ENCODE measurements at regions not wholly inside any gene's neighbourhood (a gene's known extent, or its start where the extent isn't known, plus 50 kb on each side); places are given as distances from the start of the nearest gene placed in this dataset.

- Histone ChIP-seq H3K36me3 (ENCODE audit: insufficient read depth, low read length) (no peaks in the 10 kb centered on the region), H3K4me2 (ENCODE audit: insufficient read depth, low read length) (no peak overlapping the region), H3K4me3 (ENCODE audit: insufficient read depth, low read length) (no peak overlapping the region), H4K20me1 (ENCODE audit: insufficient read depth, low read length) (no peaks in the 10 kb centered on the region), H3K9me3 (ENCODE audit: low read depth, low read length) (no peaks in the 10 kb centered on the region), H3K4me1 (ENCODE audit: insufficient read depth, low read length) (peaks cover 9% of the 10 kb centered on the region), H3K27me3 (ENCODE audit: insufficient read depth, low read length) (peaks cover 11% of the 10 kb centered on the region), H3K27ac (ENCODE audit: low read depth, low read length) (no peak overlapping the region), H2AFZ (ENCODE audit: low read length) (no peak overlapping the region), H3K79me2 (ENCODE audit: insufficient read depth, low read length) (no peaks in the 10 kb centered on the region)
- TF ChIP-seq CTCF (IDR thresholded peaks at IDR 0.05; ENCODE audit: extremely low read depth, low read depth, low read length) = no peak
- no peak for DNase-seq (ENCODE audit: insufficient read length, low spot score, missing footprints)
Observed at GRCh38 chr21:39119891-39120290, 63.4 kb downstream of the PSMG1 start.

GRCh38 chr21:39118604-39119215 lies 64.5 kb downstream of the PSMG1 start:
- peaks cover 11% of the 10 kb centered on the region for H3K27me3 ChIP-seq (ENCODE audit: insufficient read depth, low read length)
- DNase-seq (ENCODE audit: insufficient read length, low spot score, missing footprints) = no peak
- H3K36me3 ChIP-seq (ENCODE audit: insufficient read depth, low read length) = no peaks in the 10 kb centered on the region
- no peak overlapping the region for H3K4me3 ChIP-seq (ENCODE audit: insufficient read depth, low read length)
- no peak overlapping the region for H2AFZ ChIP-seq (ENCODE audit: low read length)
- H3K79me2 ChIP-seq (ENCODE audit: insufficient read depth, low read length) = no peaks in the 10 kb centered on the region
- peaks cover 19% of the 10 kb centered on the region for H3K4me1 ChIP-seq (ENCODE audit: insufficient read depth, low read length)
- H3K4me2 ChIP-seq (ENCODE audit: insufficient read depth, low read length) = no peak overlapping the region
- no peak for TF ChIP-seq CTCF (IDR thresholded peaks at IDR 0.05; ENCODE audit: extremely low read depth, low read depth, low read length)
- H4K20me1 ChIP-seq (ENCODE audit: insufficient read depth, low read length) = no peaks in the 10 kb centered on the region
- H3K27ac ChIP-seq (ENCODE audit: low read depth, low read length) = no peak overlapping the region
- no peaks in the 10 kb centered on the region for H3K9me3 ChIP-seq (ENCODE audit: low read depth, low read length)

- no peak overlapping the region for H3K4me3 ChIP-seq (ENCODE audit: insufficient read depth, low read length)
- no peak overlapping the region for H2AFZ ChIP-seq (ENCODE audit: low read length)
- H3K4me1 ChIP-seq (ENCODE audit: insufficient read depth, low read length) = peaks cover 19% of the 10 kb centered on the region
- peaks cover 11% of the 10 kb centered on the region for H3K27me3 ChIP-seq (ENCODE audit: insufficient read depth, low read length)
- no peak for TF ChIP-seq CTCF (IDR thresholded peaks at IDR 0.05; ENCODE audit: extremely low read depth, low read depth, low read length)
- DNase-seq (ENCODE audit: insufficient read length, low spot score, missing footprints) = no peak
- no peaks in the 10 kb centered on the region for H4K20me1 ChIP-seq (ENCODE audit: insufficient read depth, low read length)
- H3K36me3 ChIP-seq (ENCODE audit: insufficient read depth, low read length) = no peaks in the 10 kb centered on the region
- H3K27ac ChIP-seq (ENCODE audit: low read depth, low read length) = no peak overlapping the region
- no peaks in the 10 kb centered on the region for H3K9me3 ChIP-seq (ENCODE audit: low read depth, low read length)
- no peaks in the 10 kb centered on the region for H3K79me2 ChIP-seq (ENCODE audit: insufficient read depth, low read length)
- H3K4me2 ChIP-seq (ENCODE audit: insufficient read depth, low read length) = no peak overlapping the region
Observed at GRCh38 chr21:39118061-39118460, 65.2 kb downstream of the PSMG1 start.

GRCh38 chr21:39117440-39117970 lies 65.7 kb downstream of the PSMG1 start:
- Histone ChIP-seq H3K79me2 (ENCODE audit: insufficient read depth, low read length) (no peaks in the 10 kb centered on the region), H3K36me3 (ENCODE audit: insufficient read depth, low read length) (no peaks in the 10 kb centered on the region), H2AFZ (ENCODE audit: low read length) (no peak overlapping the region), H4K20me1 (ENCODE audit: insufficient read depth, low read length) (no peaks in the 10 kb centered on the region), H3K4me3 (ENCODE audit: insufficient read depth, low read length) (no peak overlapping the region), H3K4me2 (ENCODE audit: insufficient read depth, low read length) (no peak overlapping the region), H3K27ac (ENCODE audit: low read depth, low read length) (no peak overlapping the region), H3K27me3 (ENCODE audit: insufficient read depth, low read length) (peaks cover 11% of the 10 kb centered on the region), H3K4me1 (ENCODE audit: insufficient read depth, low read length) (peaks cover 19% of the 10 kb centered on the region), H3K9me3 (ENCODE audit: low read depth, low read length) (no peaks in the 10 kb centered on the region)
- DNase-seq (ENCODE audit: insufficient read length, low spot score, missing footprints) = no peak
- no peak for TF ChIP-seq CTCF (IDR thresholded peaks at IDR 0.05; ENCODE audit: extremely low read depth, low read depth, low read length)
